CD4-positive, alpha-beta T cell treated with Interleukin-4 for 1 hour (primary cell): ENCODE measurements at regions not wholly inside any gene's neighbourhood (a gene's known extent, or its start where the extent isn't known, plus 50 kb on each side); places are given as distances from the start of the nearest gene placed in this dataset.
"Not testable (repeated sequence)": the region's sequence is repeated elsewhere in the genome, so short reads cannot be mapped to it uniquely, and the experiment has no call there.

ENCODE experiments used
- DNase-seq, 2 donors: peaks; one replicate each; pipeline ENCODE4 v3.0.0-alpha.2; 2020 to 2022

- DNase-seq: no peak
Measured at GRCh38 chr11:15821451-15821850, 534.9 kb downstream of the SOX6 start.

GRCh38 chr11:15824060-15824459, 532.3 kb downstream of the SOX6 start:
- DNase-seq: no peak

GRCh38 chr11:15825976-15826650, 530.2 kb downstream of the SOX6 start:
- DNase-seq: no peak

GRCh38 chr11:15826826-15827225, 529.5 kb downstream of the SOX6 start:
- DNase-seq: no peak

GRCh38 chr11:15828215-15828853, 528.0 kb downstream of the SOX6 start:
- no peak for DNase-seq

GRCh38 chr11:15829312-15829711, 527.0 kb downstream of the SOX6 start:
- no peak for DNase-seq

- no peak for DNase-seq
Measured at GRCh38 chr11:15830741-15831428, 525.5 kb downstream of the SOX6 start.

GRCh38 chr11:15835788-15836411, 520.4 kb downstream of the SOX6 start:
- DNase-seq: no peak

GRCh38 chr11:15836795-15837194, 519.6 kb downstream of the SOX6 start:
- no peak for DNase-seq

- DNase-seq: no peak
Measured at GRCh38 chr11:15837901-15838489, 518.4 kb downstream of the SOX6 start.

- no peak for DNase-seq
Measured at GRCh38 chr11:15839061-15839460, 517.3 kb downstream of the SOX6 start.

- no peak for DNase-seq
Measured at GRCh38 chr11:15840966-15841365, 515.4 kb downstream of the SOX6 start.

- no peak for DNase-seq
Measured at GRCh38 chr11:15841931-15842740, 514.2 kb downstream of the SOX6 start.

- no peak for DNase-seq
Measured at GRCh38 chr11:15843309-15843872, 513.0 kb downstream of the SOX6 start.

GRCh38 chr11:15845261-15845660, 511.1 kb downstream of the SOX6 start:
- no peak for DNase-seq

GRCh38 chr11:15848631-15849168, 507.6 kb downstream of the SOX6 start:
- DNase-seq: no peak

- no peak for DNase-seq
Measured at GRCh38 chr11:15849257-15849656, 507.1 kb downstream of the SOX6 start.

- DNase-seq: not testable (repeated sequence)
Measured at GRCh38 chr11:15850335-15850734, 506.0 kb downstream of the SOX6 start.

GRCh38 chr11:15851051-15851498, 505.3 kb downstream of the SOX6 start:
- no peak for DNase-seq

GRCh38 chr11:15852179-15852578, 504.2 kb downstream of the SOX6 start:
- no peak for DNase-seq

- DNase-seq: no peak
Measured at GRCh38 chr11:15854245-15854644, 502.1 kb downstream of the SOX6 start.

GRCh38 chr11:15858881-15859280, 497.5 kb downstream of the SOX6 start:
- no peak for DNase-seq
